K562 (cell line): ENCODE measurements at regions not wholly inside any gene's neighbourhood (a gene's known extent, or its start where the extent isn't known, plus 50 kb on each side); places are given as distances from the start of the nearest gene placed in this dataset.

Source experiments
- ATAC-seq: fragments of 200-7000 bp; cut with Tn5 transposase; 3 replicates; pipeline ENCODE4 v1.9.1; 2020; ENCODE audit warnings: moderate library complexity
- BruUV-seq: library from RNA; stranded (reverse); fragments of 400-500 nt; replicated peaks from 2 replicates; lab custom pipeline; 2021; lab: Mats Ljungman, UMichigan
- CTCF ChIA-PET: fragments of 300-600 bp; formaldehyde crosslinking; extraction: SDS; loops from one replicate; lab custom pipeline; 2021; ENCODE audit warnings: low intra/inter-chr PET ratio; lab: Yijun Ruan, JAX
- POLR2A ChIA-PET: fragments of 300-600, 350-650 bp; sonication (Branson Sonifier 250); formaldehyde crosslinking; extraction: SDS; loops from one replicate; lab custom pipeline; 2021; ENCODE audit warnings: antibody characterized with exemption, inconsistent platforms; lab: Yijun Ruan, JAX
- DNase-seq, 4 experiments: peaks; one replicate each; pipeline versions ENCODE4 v3.0.0 to v3.0.0-alpha.2; 2011 to 2018; ENCODE audit warnings: low spot score in 3 of 4, mixed read lengths in 3 of 4; ENCODE audit errors: extremely low read depth in 1 of 4
- FAIRE-seq: peaks from 2 replicates; lab custom pipeline; 2011; peaks lifted over from hg19 to GRCh38; lab: Jason Lieb, UNC
- H2AFZ ChIP-seq: 2 replicates; pipeline ENCODE4 v1.6.0; 2011; ENCODE audit warnings: low read depth, low read length, control low read depth, inconsistent platforms
- H3K27ac ChIP-seq: fragments of 200-600 bp; 3 replicates; pipeline ENCODE4 v1.8.0; 2011; ENCODE audit warnings: low read depth, mild to moderate bottlenecking, control low read depth, inconsistent platforms, low read length, moderate library complexity, mixed read lengths; ENCODE audit errors: extremely low read depth
- H3K27me3 ChIP-seq, 2 experiments: fragments of 300-600 bp in 1 of 2; 2 replicates in 1 of 2; 3 replicates in 1 of 2; pipeline versions ENCODE4 v1.6.0 to v1.8.0; 2011; ENCODE audit warnings: inconsistent platforms in 2 of 2, low read length in 2 of 2, mild to moderate bottlenecking in 1 of 2, mixed read lengths in 1 of 2, moderate library complexity in 1 of 2; ENCODE audit not compliant: control insufficient read depth in 2 of 2, insufficient read depth in 2 of 2
- H3K36me3 ChIP-seq: fragments of 300-600 bp; 3 replicates; pipeline ENCODE4 v1.8.0; 2011; ENCODE audit warnings: mild to moderate bottlenecking, low read length, inconsistent platforms; ENCODE audit not compliant: control insufficient read depth, insufficient read depth
- H3K4me1 ChIP-seq, 2 experiments: fragments of 200-600 bp in 1 of 2; replicated peaks in 1 of 2; 2 replicates in 1 of 2; 3 replicates in 1 of 2; pipeline versions ENCODE4 v1.5.1 to v1.8.0; 2011; ENCODE audit warnings: inconsistent platforms in 2 of 2, low read length in 2 of 2, mild to moderate bottlenecking in 1 of 2, mixed read lengths in 1 of 2, moderate library complexity in 1 of 2; ENCODE audit not compliant: control insufficient read depth in 2 of 2, insufficient read depth in 2 of 2
- H3K4me2 ChIP-seq: 2 replicates; pipeline ENCODE4 v1.6.1; 2011; ENCODE audit warnings: low read length, control low read depth, inconsistent platforms, mixed read lengths; ENCODE audit not compliant: insufficient read depth
- H3K4me3 ChIP-seq: fragments of 200-600 bp; sonication (generic), shearing (Covaris generic); 2 replicates; pipeline ENCODE4 v1.5.1; 2016; ENCODE audit warnings: control low read depth, inconsistent platforms
- H3K79me2 ChIP-seq: fragments of 200-600 bp; 3 replicates; pipeline ENCODE4 v1.8.0; 2011; ENCODE audit warnings: low read length, inconsistent platforms; ENCODE audit not compliant: control insufficient read depth, insufficient read depth
- H3K9ac ChIP-seq, 2 experiments: 2 replicates each; pipeline versions ENCODE4 v1.6.0 to v1.6.1; 2011; ENCODE audit warnings: low read depth in 2 of 2, low read length in 2 of 2, control low read depth in 1 of 2, inconsistent platforms in 1 of 2, mild to moderate bottlenecking in 1 of 2, mixed read lengths in 1 of 2; ENCODE audit not compliant: insufficient read depth in 1 of 2
- H3K9me1 ChIP-seq: one replicate; pipeline ENCODE4 v1.6.0; 2011; ENCODE audit warnings: inconsistent platforms, mild to moderate bottlenecking, low read length, moderate library complexity; ENCODE audit not compliant: control insufficient read depth, insufficient read depth
- H3K9me3 ChIP-seq: replicated peaks from 2 replicates; pipeline ENCODE4 v1.5.1; 2011; ENCODE audit warnings: low read depth, low read length, inconsistent platforms; ENCODE audit not compliant: control insufficient read depth, insufficient read depth
- H4K20me1 ChIP-seq: replicated peaks from 2 replicates; pipeline ENCODE4 v1.6.1; 2011; ENCODE audit warnings: low read length, inconsistent platforms, mixed read lengths; ENCODE audit not compliant: control insufficient read depth, insufficient read depth
- BCOR ChIP-seq: fragments of 450-650 bp; IDR thresholded peaks from 2 replicates; pipeline ENCODE4 v1.6.1; 2016
- CAMTA2 ChIP-seq: fragments of 250-450 bp; sonication (Bioruptor Pico); conservative IDR thresholded peaks from 2 replicates; pipeline ENCODE4 v1.5.1; 2022
- FOSL1 ChIP-seq: fragments of 200-800 bp; sonication (Bioruptor generic); conservative IDR thresholded peaks from 2 replicates; pipeline ENCODE4 v1.6.1; 2016; ENCODE audit warnings: missing genetic modification characterization, missing compliant biosample characterization
- IFI16 ChIP-seq: fragments of 250-450 bp; sonication (Bioruptor Pico); IDR thresholded peaks from 2 replicates; pipeline ENCODE4 v2.1.2; 2022; ENCODE audit warnings: mild to moderate bottlenecking, inconsistent platforms
- NR3C1 ChIP-seq: sonication (generic); formaldehyde crosslinking; IDR thresholded peaks from 2 replicates; pipeline ENCODE4 v1.8.1; 2022; ENCODE audit warnings: missing genetic modification reagents
- OTX1 ChIP-seq: fragments of 450-650 bp; formaldehyde crosslinking; IDR thresholded peaks from 2 replicates; pipeline ENCODE4 v1.4.0; 2022; ENCODE audit warnings: mild to moderate bottlenecking
- POLR2AphosphoS5 ChIP-seq: IDR thresholded peaks from 2 replicates; pipeline ENCODE4 v1.6.1; 2011; ENCODE audit warnings: mild to moderate bottlenecking, low read depth, low read length, moderate library complexity; ENCODE audit not compliant: control insufficient read depth, insufficient read depth
- SRSF3 ChIP-seq: fragments of 200-400 bp; formaldehyde crosslinking; IDR thresholded peaks from 2 replicates; pipeline ENCODE4 v1.6.1; 2016; ENCODE audit warnings: mild to moderate bottlenecking, low read length, moderate library complexity; ENCODE audit not compliant: insufficient read depth
- SRSF9 ChIP-seq: fragments of 200-400 bp; formaldehyde crosslinking; IDR thresholded peaks from 2 replicates; pipeline ENCODE4 v1.6.1; 2017; ENCODE audit warnings: low read depth, low read length, borderline replicate concordance
- TBL1XR1 ChIP-seq, 2 experiments: IDR thresholded peaks; 2 replicates each; pipeline ENCODE4 v1.6.1; 2012; ENCODE audit warnings: improper control_type of control experiment in 2 of 2, low read length in 2 of 2, mild to moderate bottlenecking in 1 of 2
- TGIF2 ChIP-seq: sonication (generic); formaldehyde crosslinking; IDR thresholded peaks from 2 replicates; pipeline ENCODE4 v1.8.1; 2022; ENCODE audit warnings: mild to moderate bottlenecking, missing genetic modification reagents, moderate library complexity
- ZBTB11 ChIP-seq, 3 experiments: fragments of 200-800 bp in 1 of 3; fragments of 250-450 bp in 1 of 3; fragments of 450-650 bp in 1 of 3; sonication (Bioruptor Pico) in 1 of 3; sonication (Bioruptor generic) in 1 of 3; formaldehyde crosslinking in 1 of 3; IDR thresholded peaks; 2 replicates each; pipeline versions ENCODE4 v1.6.1 to v1.8.0; 2016 to 2022; ENCODE audit warnings: mild to moderate bottlenecking in 2 of 3, missing genetic modification characterization in 2 of 3, missing compliant biosample characterization in 1 of 3, moderate library complexity in 1 of 3
- ZBTB43 ChIP-seq: sonication (generic); formaldehyde crosslinking; IDR thresholded peaks from 2 replicates; pipeline ENCODE4 v1.8.0; 2023; ENCODE audit warnings: mild to moderate bottlenecking, missing genetic modification reagents
- ZKSCAN8 ChIP-seq: fragments of 200-800 bp; sonication (Bioruptor generic); IDR thresholded peaks from 2 replicates; pipeline ENCODE4 v1.6.1; 2016; ENCODE audit warnings: missing genetic modification characterization, missing compliant biosample characterization
- ZNF583 ChIP-seq: fragments of 250-450 bp; sonication (Bioruptor Pico); IDR thresholded peaks from 2 replicates; pipeline ENCODE4 v1.4.0; 2020
- ZNF707 ChIP-seq: fragments of 250-450 bp; sonication (Bioruptor Pico); conservative IDR thresholded peaks from 2 replicates; pipeline ENCODE4 v1.8.0; 2022; ENCODE audit warnings: inconsistent platforms, mild to moderate bottlenecking, moderate library complexity
- WGBS: fragments of 100-300 bp; shearing (Covaris generic); methylation state at CpG from one replicate; pipeline ENCODE4 v1.1.6; 2016; ENCODE audit warnings: low coverage, mixed read lengths; ENCODE audit not compliant: insufficient coverage; ENCODE audit errors: missing lambda C conversion rate; 5-methylcytosine and 5-hydroxymethylcytosine counted together
- in situ Hi-C: fragments of 300-500 bp; cut with MboI; formaldehyde crosslinking; loops from 4 replicates; pipeline ENCODE4 v1.15.0; 2018; ENCODE audit warnings: inconsistent platforms, mixed read lengths
- intact Hi-C: fragments of 100-400 bp; cut with micrococcal nuclease; formaldehyde crosslinking; loops from 2 replicates; pipeline ENCODE4 v1.14.2; 2022
- TF ChIP-seq, protein P1 (sequence below): fragments of 200-400 bp; formaldehyde crosslinking; IDR thresholded peaks from 2 replicates; pipeline ENCODE4 v1.6.1; 2017; ENCODE audit warnings: mild to moderate bottlenecking, low read depth, low read length, moderate library complexity

DNA sequence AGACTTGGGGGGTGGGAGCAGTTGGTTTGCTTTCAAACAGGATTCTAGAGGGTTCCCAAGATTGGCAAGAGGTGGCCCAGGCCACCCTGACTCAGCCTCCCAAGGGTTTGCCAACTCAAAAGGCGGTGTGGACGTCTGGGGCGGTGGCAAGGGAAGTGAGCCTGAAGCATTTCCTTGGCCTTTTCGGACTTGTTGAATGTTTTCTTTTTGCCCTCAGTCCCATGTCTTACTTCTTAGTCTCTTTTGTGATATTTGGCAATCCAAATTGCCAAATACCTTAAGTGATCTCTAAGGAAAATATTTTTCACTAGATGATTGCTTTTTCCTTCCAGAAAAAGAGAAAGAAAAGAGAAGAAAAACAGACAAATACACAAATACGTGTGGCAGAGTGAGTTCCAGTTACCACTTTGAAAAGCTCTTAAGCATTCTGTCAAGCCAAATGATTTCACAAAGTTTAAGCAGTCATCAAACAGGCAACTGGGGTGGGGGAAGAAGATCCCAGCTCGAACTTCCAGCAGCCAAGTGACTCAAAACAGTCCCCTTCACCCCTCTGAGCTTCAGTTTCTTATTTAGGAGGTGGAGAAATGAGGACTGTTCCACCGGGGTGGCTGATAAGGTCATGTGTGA, 374.6 kb upstream of the USP24 start:
- H3K4me1 ChIP-seq: no peaks in the 10 kb centered on the region
- ChIA-PET CTCF (no interaction called here), POLR2A (interaction anchor here (0.6 kb wide), 1 partner anchor 1754 kb away, joined by 3 read pairs; no protein-coding TSS in a partner anchor)
- H3K79me2 ChIP-seq: no peaks in the 10 kb centered on the region
- H4K20me1 ChIP-seq: no peaks in the 10 kb centered on the region
- no peak overlapping the region for H3K4me3 ChIP-seq
- H3K9ac ChIP-seq: no peak overlapping the region
- no peaks in the 10 kb centered on the region for H3K27me3 ChIP-seq
- no peaks in the 10 kb centered on the region for H3K9me3 ChIP-seq
- BruUV-seq: no TSS peak
- intact Hi-C loops: no loop called here
- no peak for FAIRE-seq
- H3K4me2 ChIP-seq: no peak overlapping the region
- DNase-seq: no peak
- 0% methylated on average over 7 of the region's 7 CpGs for WGBS
- H3K9me1 ChIP-seq: no peaks in the 10 kb centered on the region
- TF ChIP-seq NR3C1 (CRISPR knock-in tag) (no peak), SRSF3 (no peak), ZBTB43 (CRISPR knock-in tag) (no peak), CAMTA2 (no peak), TGIF2 (CRISPR knock-in tag) (no peak), IFI16 (CRISPR knock-in tag) (no peak), BCOR (no peak), ZBTB11 (CRISPR knock-in tag; IDR thresholded peaks at IDR 0.05) (no peak), OTX1 (CRISPR knock-in tag) (no peak), ZNF707 (CRISPR knock-in tag) (no peak), FOSL1 (tag) (no peak), ZKSCAN8 (no peak), SRSF9 (no peak), ZNF583 (CRISPR knock-in tag) (no peak), TBL1XR1 (IDR thresholded peaks at IDR 0.05; ENCODE audit: low read length in 2 of 2) (no peak), POLR2AphosphoS5 (no peak)
- TF ChIP-seq, protein P1, sequence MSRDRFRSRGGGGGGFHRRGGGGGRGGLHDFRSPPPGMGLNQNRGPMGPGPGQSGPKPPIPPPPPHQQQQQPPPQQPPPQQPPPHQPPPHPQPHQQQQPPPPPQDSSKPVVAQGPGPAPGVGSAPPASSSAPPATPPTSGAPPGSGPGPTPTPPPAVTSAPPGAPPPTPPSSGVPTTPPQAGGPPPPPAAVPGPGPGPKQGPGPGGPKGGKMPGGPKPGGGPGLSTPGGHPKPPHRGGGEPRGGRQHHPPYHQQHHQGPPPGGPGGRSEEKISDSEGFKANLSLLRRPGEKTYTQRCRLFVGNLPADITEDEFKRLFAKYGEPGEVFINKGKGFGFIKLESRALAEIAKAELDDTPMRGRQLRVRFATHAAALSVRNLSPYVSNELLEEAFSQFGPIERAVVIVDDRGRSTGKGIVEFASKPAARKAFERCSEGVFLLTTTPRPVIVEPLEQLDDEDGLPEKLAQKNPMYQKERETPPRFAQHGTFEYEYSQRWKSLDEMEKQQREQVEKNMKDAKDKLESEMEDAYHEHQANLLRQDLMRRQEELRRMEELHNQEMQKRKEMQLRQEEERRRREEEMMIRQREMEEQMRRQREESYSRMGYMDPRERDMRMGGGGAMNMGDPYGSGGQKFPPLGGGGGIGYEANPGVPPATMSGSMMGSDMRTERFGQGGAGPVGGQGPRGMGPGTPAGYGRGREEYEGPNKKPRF: no peak
- H3K36me3 ChIP-seq: no peaks in the 10 kb centered on the region
- in situ Hi-C loops: no loop called here
- H3K27ac ChIP-seq: no peak overlapping the region
- ATAC-seq: no peak
- no peak overlapping the region for H2AFZ ChIP-seq
